ENCODE measurements at regions not wholly inside any gene's neighbourhood (a gene's known extent, or its start where the extent isn't known, plus 50 kb on each side); places are given as distances from the start of the nearest gene placed in this dataset.
"Not testable (repeated sequence)": the region's sequence is repeated elsewhere in the genome, so short reads cannot be mapped to it uniquely, and the experiment has no call there.

DNA sequence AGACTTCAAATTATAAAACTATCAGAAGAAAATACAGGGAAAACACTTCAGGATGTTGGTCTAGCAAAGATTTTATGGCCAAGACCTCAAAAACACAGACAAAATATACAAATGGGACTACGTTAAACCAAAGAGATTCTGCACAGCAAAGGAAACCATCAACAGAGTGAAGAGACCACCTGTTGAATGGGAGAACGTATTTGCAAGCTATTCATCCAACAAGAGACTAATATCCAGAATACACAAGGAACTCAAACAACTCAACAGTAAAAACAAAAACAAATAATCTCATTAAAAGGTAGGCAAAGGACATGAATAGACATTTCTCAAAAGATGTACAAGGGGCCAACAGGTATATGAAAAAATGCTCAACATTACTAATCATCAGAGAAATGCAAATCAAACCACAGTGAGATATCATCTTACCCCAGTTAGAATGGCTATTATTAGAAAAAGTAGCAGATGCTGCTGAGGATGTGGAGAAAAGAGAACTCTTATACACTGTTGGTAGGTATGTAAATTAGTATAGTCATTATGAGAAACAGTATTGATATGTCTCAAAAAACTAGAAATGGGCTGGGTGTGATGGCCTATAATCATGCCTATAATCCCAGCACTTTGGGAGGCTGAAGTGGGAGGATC is 112.6 kb downstream of the LRIG2 start:
- DNase-seq = no peak

DNA sequence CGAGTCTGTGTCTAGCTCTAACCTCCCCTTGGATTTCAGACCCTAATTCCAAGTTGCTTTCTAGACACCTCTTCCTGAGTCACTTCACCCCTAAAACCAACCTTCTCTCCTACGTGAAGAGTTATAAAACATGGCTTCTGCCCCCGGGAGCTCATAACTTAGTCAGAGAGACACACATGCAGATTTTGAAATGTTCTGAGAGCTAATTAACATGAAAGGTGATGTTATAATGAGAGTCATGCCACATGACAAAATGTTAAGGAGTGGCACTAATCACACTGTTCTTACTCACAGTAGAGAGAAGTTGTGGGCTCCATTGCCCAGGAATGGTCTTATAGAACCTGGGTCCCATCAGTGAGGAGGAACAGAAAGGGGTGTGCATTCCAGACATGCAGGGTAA is 117.1 kb downstream of the LRIG2 start:
- DNase-seq = no peak

DNA sequence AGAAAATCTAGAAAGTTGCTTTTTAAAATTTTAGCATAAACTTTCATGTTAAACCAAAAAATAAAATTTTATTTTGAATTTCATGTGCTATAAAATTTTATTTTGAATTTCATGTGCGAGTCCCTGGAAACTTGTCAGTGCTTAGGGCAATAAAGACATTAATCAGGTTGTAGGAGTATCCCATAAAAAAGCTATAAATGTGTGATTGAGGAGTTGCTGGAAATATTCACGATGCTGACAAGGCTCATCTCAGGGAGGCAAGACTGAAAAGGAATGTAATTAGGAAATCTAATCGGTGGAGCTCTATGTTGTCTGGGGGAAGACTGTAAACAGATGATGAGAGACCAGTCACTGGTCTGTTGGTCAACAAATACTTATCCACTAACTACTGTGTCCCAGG is 117.9 kb downstream of the LRIG2 start:
- no peak for DNase-seq

DNA sequence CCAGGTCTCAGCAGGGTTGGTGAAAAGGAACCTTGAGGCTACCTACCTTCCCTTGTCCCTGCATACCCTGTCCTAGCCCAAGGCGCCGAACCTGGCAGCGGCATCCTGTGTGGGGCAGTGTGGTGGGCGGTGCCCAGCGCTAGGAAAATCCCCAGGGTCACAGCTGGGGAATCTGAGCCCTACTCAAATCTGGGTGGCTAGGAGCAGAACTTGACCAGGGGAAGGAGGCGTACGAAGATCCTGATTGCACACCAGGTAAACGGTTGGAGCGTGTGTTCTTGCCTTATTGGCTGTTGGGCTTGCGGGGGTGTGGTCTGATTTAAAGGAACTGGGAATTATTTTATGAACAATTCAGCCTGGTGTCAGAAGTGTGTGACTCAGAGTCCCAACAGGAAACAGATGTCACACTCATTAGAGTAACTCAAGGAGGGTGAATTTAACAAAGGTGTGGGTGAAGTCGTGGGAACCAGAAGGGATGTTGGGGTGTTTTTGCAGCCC is 118.6 kb downstream of the LRIG2 start:
- DNase-seq = no peak

DNA sequence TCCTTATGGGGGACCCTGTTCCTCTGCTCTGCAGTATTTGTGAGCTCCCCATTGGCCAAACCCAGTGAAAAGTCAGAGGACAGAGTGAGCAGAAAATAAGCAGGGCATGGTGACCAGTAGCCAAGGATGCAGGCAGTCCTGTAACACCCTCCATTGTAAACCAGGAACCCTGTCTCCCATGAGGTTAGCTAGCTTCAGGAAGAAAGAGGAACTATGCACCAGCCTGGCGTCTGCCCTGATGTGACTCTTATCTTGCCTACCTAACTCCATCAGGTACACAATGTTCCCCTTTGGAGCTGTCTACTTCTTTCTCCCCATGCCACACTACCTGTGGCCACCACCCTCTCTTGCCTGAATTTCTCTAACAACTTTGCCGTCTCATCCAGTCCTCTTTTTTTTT is 119.2 kb downstream of the LRIG2 start:
- no peak for DNase-seq

DNA sequence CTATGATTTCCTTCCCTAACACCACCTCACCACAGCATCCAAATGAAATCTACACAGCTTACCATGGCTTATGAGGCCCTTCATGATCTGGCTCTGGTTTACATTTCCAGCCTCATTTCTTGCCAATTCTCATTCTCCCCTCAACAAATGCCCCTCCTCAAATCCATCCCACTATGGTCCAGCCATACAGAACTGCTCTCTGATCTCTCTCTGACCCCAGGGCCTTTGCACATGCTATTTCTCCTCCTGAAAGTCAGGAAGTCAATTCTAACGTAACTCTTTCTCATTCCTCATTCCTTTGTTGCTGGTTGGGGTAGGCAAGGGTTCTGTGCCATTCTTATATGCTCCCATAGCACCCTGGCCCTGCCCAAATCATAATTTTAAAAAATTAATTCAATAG is 120.0 kb downstream of the LRIG2 start:
- no peak for DNase-seq

DNA sequence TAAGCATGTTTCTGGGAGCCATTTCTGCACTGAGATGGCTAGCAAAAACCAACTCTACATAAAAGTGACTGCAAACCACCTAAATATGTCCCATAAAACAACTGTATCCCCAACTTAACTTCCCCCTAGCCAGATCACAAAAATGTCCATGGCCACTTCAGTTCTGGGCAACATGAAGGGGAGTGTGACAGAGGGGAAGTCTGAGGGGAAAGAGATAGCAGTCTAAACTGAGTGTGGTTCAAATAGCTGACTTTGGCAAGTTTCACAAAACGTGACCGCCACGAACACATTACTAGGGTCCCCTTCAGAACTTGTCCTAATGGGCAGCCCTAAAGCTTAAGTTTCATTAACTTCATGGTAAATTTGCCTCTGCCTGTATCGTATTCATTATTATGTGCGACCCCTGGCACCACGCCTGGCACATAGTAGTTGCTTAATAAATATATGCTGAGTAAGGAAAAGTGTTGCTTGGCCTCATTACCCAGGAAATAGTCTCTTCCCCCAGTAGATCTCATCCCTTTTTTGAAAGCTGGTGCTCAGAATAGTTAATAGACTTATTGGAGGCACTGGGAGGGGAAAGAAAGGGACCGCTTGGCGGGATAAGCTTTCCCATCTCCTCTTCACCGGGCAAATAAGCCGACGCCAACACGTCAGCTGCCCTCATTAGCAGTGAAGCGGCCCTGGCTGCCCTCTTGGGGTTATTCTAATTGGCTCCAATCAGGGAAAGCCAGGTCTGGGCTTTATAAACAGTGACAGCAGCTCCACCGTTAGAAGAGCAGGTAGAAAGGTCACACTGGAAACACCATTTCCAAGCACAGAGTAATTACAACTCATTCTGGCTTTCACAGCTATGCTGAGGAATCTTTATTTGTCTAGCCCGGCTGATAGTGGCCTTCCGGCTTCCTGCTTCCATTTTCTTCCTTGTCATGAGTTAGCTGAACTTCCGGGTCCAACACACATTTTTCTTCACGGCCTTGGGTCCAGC is 122.1 kb downstream of the LRIG2 start:
- no peak for DNase-seq

DNA sequence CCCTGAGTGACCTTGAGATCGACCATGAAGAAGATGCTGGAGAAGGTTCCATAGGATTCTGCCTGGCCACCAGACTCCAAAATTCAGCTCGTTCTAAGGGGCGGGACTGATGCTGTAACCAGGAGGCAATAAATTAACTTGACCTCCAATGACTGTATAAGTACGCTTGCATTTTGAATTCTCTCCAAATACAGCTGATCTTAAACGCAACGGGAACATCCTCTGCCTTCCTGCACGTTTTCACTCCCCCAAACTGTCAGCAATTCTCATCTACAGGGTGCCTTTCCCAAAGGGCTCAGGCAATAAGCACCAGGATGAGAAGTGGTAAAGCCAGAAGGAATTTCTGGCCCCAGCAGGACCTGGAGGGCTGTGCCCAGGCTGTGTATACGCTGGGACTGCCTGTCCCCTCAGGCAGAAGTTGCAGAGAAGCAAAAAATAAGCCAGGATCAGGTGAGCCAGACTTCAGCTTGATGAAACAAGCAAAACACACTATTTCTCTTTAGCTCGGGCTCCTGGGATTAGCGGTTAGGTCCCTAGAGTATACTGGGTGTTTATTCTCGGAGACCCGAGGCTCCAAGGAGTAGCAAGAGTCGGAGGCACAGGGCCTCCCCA is 124.8 kb downstream of the LRIG2 start:
- DNase-seq = no peak

DNA sequence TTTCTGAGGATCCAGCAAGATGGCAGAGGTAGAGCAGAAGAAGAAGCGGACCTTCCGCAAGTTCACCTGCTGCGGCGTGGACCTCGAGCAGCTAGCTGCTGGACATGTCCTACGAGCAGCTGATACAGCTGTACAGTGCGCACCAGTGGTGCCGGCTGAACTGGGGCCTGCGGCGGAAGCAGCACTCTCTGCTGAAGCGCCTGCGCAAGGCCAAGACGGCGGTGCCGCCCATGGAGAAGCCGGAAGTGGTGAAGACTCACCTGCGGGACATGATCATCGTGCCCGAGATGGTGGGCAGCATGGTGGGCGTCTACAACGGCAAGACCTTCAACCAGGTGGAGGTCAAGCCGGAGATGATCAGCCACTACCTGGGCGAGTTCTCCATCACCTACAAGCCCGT is 125.8 kb downstream of the LRIG2 start:
- no peak for DNase-seq

DNA sequence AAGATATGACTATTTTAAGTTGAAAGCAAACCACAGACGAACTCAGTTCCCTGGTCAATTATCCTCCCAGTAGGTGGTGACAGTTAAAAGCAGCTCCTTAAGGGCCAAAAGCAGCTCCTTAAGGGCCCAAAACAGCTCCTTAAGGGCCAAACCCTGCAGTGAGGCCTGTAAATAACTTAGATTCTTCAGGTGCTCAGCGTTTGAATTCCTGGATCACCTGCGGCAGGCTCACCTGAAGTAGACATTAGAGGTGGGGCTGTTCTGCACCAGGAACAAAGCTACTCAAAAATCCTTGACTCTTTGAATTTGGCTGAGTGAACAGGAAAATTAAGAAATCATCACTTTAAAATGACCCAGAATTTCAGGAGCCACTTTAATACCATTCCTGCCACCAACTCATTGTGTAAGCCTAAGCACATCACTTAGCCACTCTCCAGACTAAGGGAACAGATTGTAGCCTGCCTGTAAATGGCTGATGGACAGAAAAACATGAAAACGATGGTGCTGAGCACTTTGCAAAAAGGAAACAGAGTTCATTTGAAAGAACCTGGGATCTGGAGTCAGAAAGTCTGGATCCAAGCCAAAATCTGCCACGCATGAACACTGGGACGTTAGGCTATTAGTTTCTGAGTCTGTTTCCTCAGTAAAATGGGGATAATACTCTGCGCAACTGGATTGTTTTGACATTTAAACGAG is 126.9 kb downstream of the LRIG2 start:
- no peak for DNase-seq

DNA sequence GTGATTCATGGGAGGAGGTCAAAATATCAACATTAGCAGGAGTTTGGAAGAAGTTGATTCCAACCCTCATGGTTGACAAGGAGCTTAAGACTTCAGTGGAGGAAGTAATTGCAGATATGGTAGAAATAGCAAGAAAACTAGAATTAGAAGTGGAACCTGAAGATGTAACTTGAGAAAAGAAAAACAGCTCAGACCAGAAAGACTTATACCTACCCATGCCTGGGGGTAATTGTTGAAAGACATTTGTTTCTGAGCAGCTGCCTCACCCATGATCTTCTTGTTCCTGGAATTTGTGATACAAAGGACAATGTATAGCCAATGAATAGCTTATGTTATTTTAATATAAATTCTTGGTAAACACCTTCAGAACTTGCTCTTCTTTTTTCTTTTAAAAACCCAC is 128.6 kb downstream of the LRIG2 start:
- no peak for DNase-seq

DNA sequence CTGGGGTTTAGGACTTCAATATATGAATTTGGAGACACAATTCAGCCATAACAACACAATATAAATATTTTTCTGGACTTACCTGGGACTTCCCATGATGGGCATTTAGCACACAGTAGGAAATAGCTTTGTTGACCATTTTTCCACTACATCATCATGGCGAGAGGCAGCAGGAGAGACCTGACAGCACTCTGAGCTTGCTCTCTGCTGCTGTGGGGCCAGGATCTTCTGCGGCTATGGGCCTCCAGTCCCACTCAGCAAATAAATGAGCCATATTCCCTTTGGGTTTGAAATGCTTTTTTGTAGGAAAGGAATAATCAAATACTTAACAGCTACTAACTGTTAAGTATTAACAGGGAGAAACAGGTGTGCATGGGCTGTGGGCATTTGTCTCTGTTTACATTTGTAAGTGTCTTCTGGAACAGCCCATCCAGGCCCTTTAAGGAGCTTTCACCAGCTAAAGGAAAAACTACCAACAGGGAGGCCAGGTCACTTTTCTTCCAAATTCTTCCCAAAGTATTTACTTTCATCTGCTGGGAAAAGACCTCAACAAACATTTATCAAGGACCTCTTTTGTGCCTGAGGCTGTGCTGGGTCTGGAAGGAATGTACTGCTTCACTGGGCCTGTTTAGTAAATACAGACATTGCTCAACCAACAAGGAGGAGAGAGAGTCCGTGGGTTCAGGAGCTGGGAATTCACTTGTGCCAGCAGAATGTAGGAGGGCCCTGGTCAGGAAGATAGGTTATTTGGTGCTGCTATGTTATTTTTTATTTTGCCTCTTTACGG is 133.2 kb downstream of the LRIG2 start:
- no peak for DNase-seq

DNA sequence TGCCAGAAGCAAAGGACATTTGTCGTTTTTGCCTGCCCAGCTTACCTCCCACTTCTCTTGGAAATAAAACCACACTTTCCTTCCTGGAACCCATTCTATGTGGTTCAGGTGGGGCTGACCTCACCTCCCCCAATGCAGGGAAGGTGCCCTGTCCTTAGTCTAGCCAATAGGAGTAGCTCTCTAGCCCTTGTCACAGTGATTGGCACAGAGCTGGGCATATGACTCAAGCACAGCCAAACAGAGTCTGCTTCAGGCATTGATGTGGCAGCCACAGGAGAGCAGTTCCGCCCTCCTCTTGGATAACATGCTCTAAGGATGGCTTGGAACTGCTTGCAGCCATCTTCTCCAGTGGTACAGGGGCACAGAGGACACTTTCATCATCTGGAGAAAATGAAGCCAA is 134.0 kb downstream of the LRIG2 start:
- DNase-seq = no peak

DNA sequence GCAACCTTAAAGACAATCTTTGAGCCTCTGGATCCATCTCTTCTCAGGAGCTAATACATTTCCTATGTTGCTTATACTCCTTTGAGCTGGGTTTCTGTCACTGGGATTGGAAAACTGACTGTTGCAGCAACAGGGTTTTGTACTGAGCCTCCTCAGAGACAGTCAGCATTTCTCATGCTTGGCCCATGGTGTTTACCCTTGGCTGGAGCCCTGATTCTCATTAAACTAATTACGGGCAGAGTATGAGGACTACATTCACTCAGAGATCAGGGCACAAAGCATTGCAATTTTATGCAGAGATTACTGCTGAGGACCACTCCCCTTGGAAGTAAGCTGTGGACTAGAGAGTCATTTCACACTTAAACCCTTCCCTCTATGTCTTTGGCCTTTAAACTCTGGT is 134.5 kb downstream of the LRIG2 start:
- no peak for DNase-seq

DNA sequence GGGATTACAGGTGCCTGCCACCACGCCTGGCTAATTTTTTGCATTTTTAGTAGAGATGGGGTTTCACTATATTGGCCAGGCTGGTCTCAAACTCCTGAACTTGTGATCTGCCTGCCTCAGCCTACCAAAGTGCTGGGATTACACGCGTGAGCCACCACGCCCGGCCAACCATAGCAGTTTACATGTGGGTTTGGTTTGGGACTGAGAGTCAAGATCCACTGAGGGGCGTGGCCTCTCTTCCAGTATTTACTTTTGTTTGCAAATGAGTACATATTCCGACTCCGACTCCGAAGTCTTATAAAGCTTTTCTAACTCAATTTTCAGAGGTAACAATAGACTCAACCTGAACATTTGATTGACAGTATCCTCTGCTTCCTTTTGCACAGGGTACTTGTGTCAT is 135.4 kb downstream of the LRIG2 start:
- not testable (repeated sequence) for DNase-seq

DNA sequence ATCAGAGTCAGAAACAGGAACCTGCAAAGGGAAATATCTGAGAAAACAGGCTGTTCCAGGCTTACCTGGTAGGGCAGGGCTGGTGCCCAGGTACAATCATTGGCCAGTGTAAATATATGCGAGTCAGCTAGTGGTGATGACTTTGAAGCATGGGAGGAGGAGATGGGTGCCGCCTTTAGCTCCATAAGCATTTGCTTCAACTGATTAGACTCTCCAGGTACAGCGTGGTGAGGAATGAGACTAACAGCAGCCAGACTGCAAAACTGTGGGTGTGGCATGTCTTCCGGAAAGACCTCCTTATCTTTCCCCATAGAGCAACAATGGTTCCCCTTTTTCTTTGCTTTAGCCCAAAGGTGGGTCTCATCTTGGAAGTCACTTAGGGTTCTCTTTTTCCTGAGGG is 137.2 kb downstream of the LRIG2 start:
- DNase-seq = no peak

DNA sequence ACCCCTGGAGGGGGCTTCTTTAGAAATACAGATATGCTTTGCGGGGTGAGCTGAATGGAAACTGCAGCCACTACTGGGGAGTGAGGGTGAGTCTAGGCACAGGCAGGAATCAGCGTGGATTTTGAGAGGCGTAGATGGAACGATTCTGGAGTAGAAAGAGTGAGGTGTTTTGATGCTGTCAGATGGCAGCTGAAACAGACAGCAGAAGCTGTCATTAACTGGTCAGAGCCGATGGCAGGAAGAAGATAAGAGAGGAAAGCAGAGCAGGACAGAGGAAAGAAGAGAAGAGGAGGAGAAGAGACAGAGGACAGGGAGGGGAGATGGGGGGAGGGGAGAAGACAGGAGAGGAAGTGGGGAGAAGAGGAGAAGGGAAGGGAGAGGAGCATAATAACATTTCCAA is 138.5 kb downstream of the LRIG2 start:
- DNase-seq = no peak

DNA sequence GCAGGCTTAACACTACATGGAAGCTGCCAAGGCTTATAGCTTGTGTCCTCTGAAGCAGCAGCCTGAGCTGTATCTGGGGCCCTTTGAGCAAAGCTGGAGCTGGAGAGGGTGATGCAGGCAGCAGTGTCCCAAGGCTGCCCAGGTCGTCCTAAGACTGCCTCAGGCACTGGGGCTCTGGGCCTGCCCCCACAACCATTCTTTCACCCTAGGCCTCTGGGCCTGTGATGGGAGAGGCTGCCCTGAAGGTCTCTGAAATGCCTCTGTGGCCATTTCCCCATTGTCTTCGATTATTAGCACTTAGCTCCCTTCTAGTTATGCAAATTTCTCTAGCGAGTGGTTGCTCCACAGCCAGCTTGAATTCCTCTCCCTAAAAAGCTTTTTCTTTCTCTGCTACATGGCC is 142.0 kb downstream of the LRIG2 start:
- DNase-seq = no peak

DNA sequence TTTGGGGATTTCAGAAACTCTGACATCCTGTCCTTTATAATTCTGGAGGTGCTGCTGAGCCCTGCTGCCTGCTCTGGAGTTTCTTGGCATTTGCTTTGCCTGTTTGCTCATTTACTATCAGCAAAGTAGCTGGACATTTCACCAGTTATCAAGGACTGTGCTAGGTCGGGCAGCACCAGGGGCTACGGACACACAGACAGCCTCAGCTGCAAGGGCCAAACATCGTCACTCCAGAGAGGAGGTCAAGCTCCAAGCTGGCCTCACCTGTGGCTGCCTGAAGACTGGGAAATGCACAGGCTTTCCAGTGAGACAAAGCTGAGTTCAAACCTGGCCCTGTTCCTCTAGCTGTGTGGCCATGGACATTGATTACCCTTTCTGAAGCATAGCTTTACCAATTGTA is 143.7 kb downstream of the LRIG2 start:
- no peak for DNase-seq

DNA sequence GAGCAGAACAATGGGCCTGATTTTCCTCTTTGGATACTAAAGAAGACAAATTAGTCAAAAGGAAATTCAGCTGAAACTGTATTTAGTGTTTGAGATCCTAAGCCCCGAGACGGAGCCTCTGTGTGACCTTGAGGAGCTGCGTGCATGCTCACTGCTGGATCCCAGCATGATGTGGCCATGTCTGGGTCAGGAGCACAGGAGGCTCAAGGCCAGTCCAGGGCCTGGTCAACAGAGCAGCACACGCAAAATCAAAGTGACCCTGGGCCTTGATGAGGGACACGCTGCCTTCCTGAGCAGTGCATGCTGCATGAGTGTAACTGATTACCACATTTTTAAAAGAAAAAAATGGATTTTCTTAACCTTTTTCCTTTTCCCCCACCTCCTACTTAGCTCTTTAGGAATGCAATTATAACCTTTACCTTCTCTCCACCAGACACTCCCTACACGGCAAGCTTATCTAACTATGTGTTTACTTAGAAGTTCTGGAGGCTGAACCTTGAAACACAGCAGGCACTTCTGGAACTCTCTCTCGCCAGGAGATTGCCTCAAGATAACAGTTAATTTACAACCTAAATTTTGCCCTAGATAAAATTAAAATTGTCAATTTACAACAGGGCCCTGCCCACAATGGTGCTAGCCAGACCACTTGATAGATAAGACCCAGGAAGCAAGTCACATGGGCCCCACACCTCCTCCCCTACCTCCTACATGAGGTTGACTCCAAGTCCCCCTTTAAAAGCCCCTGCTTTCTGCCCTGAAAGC is 144.6 kb downstream of the LRIG2 start:
- DNase-seq = no peak

DNA sequence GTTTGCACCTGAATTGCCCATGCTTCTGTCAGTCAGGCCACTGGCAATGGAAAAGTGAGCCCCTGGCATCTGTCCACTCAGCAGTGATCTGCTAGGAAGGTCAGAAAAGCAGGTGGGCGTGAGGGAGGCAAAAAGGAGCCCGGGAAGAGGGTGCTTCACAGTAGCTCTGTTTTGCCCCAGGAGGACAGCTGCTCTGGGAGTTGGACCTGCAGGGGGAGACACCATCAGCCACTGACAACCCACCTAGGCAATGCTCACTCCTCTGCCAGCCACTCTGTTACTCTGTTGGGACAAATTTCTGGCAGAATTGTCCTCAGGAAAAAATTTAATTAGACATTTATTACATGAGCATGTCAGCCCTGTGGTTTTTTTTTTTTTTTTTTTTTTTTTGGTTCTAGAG is 146.4 kb downstream of the LRIG2 start:
- peak; percentile 6 for DNase-seq

DNA sequence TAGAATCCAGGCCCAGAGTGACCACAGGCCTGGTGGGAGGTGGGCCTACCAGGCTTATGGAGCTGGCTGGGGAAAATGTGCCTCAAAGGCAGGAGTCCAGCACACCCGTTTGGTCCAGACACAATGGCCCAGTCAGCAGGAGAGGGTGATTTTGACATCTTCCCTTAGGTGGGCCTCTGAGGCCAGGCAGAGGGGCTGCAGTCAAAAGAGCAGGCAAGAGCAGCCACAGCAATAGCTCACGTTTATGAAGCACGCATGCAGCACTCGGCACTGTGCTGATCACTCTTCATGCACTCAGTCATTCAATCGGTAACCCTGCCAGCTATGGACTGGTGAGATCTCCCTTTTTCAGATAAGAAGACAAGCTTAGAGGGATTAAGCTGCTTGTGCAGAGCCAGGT is 146.8 kb downstream of the LRIG2 start:
- DNase-seq = no peak

All from EL (cell line).